Tongue (tissue), 1 donor: ENCODE measurements at regions not wholly inside any gene's neighbourhood (a gene's known extent, or its start where the extent isn't known, plus 50 kb on each side); places are given as distances from the start of the nearest gene placed in this dataset.
"Not testable (repeated sequence)": the region's sequence is repeated elsewhere in the genome, so short reads cannot be mapped to it uniquely, and the experiment has no call there.

Source experiments
- DNase-seq: peaks from one replicate; pipeline ENCODE4 v3.0.0-alpha.2; 2015

- no peak for DNase-seq
Observed at GRCh38 chr12:131636266-131636665, 74.6 kb upstream of the SFSWAP start.

GRCh38 chr12:131636940-131637750 lies 73.7 kb upstream of the SFSWAP start:
- DNase-seq = no peak

DNA sequence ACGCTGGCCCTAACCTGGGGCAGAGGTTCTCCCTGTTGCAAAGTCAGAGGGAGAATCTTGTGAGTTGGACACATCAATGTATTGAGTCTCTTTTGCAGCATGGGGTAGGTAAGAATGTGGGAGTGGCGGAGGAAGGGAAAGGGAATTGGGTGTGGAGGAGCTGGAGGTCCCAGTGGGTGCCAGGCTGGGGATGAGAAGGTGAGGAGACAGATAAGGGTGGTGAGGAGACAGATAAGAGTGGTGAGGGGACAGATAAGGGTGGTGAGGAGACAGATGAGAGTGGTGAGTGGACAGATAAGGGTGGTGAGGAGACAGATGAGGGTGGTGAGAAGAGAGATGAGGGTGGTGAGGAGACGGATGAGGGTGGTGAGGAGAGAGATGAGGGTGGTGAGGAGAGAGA lies 72.9 kb upstream of the SFSWAP start:
- no peak for DNase-seq

- DNase-seq = no peak
Observed at GRCh38 chr12:131639270-131639940, 71.5 kb upstream of the SFSWAP start.

- no peak for DNase-seq
Observed at GRCh38 chr12:131640525-131640924, 70.4 kb upstream of the SFSWAP start.

GRCh38 chr12:131641315-131641714 lies 69.6 kb upstream of the SFSWAP start:
- DNase-seq = no peak

GRCh38 chr12:131642101-131642540 lies 68.8 kb upstream of the SFSWAP start:
- no peak for DNase-seq

DNA sequence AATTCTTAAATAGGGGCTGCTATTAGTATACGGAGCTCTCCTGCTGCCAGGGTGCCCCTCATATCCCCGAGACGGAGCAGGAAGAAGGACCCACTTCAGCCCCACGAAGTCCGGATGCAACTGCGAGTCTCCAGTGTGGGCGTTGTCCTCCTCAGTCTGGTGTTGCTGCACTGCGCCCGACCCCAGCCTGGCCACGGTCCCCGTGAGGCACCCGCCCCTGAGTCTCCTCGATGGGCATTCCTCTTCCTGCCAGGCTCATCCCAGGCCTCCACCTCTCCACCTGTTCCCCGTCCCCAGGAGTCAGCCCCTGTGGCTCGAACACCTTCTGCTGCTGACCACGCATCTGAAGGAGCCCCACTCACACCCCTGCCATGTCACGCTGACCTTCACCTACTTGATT lies 68.1 kb upstream of the SFSWAP start:
- DNase-seq = no peak

GRCh38 chr12:131643631-131644452 lies 67.0 kb upstream of the SFSWAP start:
- no peak for DNase-seq

DNA sequence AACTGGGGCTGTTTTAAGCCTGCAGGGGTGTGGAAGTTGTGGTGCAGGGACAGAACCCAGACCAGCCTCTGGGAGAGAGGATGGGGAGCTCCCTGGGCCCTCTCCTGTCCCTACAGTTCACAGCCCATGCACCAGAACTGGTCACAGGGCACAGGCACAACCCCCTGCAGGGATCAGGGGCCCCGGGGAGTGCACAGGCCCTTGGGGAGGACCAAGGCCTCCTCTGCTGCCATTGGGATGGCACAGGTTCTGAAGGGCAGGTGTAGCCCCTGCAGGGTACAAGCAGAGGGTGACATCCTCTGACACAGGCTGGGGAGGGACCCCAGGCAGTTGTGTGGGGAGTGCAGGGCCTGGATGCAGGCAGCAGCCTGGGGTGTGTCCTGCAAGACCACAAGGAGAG lies 66.4 kb upstream of the SFSWAP start:
- DNase-seq = no peak

GRCh38 chr12:131644917-131645316 lies 66.0 kb upstream of the SFSWAP start:
- not testable (repeated sequence) for DNase-seq

- DNase-seq = not testable (repeated sequence)
Observed at GRCh38 chr12:131645557-131645956, 65.3 kb upstream of the SFSWAP start.

GRCh38 chr12:131646444-131646843 lies 64.4 kb upstream of the SFSWAP start:
- DNase-seq = not testable (repeated sequence)

GRCh38 chr12:131647667-131648066 lies 63.2 kb upstream of the SFSWAP start:
- no peak for DNase-seq

DNA sequence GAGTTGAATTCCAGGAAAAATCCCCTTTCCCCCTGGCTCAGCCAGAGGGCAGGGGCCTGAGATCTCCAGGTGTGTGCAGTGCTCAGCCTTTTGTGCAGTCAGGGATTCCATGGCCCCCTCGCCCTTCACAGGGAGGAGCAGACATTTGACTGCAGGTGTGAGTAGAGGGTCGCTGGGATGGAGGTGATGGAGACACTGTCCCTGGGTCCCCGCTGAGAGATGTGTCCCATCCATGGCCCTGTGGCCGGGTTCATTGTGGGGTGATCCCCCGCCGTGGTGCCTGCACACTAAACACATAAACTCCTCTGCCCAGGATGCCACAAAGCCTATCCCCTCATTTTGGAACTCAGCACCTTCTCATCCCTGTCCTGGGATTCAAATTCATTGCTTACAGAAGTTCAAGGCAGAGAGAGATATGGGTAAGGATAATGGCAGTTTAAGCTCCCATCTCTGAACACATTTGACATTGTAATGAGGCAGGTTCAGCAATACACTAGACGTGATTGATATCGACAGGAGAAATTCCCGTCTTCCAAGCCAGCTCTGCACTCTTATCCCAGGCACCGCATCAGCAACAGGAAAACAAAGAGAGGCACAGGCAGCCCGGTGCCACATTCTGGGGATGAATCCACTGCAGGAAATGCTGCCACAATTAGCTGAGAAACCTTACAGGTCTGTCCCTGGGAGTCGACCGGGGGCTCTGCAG lies 55.3 kb upstream of the SFSWAP start:
- not testable (repeated sequence) for DNase-seq

DNA sequence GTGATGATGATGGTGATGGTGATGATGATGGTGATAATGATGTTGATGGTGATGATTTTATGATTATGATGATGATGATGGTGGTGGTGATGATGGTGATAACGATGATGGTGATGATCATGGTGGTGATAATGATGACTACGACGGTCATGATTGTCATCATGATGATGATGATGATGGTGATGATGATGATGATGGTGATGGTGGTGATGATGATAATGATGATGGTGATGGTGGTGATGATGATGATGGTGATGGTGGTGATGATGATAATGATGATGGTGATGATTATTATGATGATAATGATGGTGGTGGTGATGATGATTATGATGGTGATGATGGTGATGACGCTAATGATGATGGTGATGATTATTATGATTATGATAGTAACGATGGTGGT lies 54.1 kb upstream of the SFSWAP start:
- DNase-seq = not testable (repeated sequence)

DNA sequence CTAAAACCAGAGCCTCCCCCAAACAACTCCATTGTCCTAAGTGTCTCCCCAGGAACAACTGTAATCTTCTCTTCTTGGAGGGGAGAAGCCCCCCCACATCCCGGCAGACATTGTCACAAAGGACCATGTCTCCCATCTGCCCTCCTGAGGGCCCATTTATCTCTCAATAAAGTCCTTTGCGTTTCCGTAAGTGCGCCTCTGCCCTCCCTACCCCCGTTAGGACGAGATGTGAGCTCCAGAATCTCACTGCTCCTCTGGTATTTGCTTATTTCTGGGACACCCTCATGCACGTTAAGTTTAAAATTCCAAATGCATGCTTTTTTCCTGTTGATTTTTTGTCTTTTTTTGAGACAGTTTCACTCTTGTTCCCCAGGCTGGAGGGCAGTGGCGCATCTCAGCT lies 52.3 kb upstream of the SFSWAP start:
- not testable (repeated sequence) for DNase-seq

GRCh38 chr12:131659484-131659883 lies 51.4 kb upstream of the SFSWAP start:
- not testable (repeated sequence) for DNase-seq

- not testable (repeated sequence) for DNase-seq
Observed at GRCh38 chr12:131659976-131660375, 50.9 kb upstream of the SFSWAP start.

DNA sequence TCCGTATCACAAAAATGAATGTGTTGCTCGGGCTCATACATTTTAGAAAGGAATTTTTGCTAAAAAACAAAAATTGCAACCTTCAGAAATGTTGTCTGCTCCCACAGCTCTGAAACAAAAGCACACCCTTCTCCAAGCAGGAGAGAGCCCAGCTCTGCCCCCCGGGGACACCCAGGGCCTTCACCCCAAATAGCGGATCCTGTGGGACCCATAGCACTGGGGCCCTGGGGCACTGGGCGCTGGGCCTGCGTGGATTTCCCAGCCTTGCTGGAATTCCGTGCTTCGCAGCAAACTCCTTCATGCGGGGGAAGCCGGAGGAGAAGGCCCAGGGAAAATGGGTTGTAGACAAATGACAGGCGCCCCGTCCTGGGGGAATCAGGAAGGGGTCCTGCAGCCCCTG lies 50.5 kb upstream of the SFSWAP start:
- DNase-seq = not testable (repeated sequence)
